Astrocyte (in vitro differentiated cells and primary cell): ENCODE measurements at regions not wholly inside any gene's neighbourhood (a gene's known extent, or its start where the extent isn't known, plus 50 kb on each side); places are given as distances from the start of the nearest gene placed in this dataset.

Experiments
- CTCF ChIP-seq: IDR thresholded peaks from 2 replicates; pipeline ENCODE4 v1.5.1; 2011; ENCODE audit warnings: low read depth, mild to moderate bottlenecking, inconsistent platforms, low read length, moderate library complexity; ENCODE audit not compliant: insufficient read depth
- EZH2 ChIP-seq: IDR thresholded peaks from 2 replicates; pipeline ENCODE4 v1.6.1; 2012; ENCODE audit warnings: mild to moderate bottlenecking, low read length, inconsistent platforms; ENCODE audit not compliant: insufficient read depth

- no peak for TF ChIP-seq CTCF
- no peak for TF ChIP-seq EZH2
Measured at GRCh38 chr3:76969996-76970615, 69.8 kb upstream of the ROBO2 start.
